Stimulated activated CD4-positive, alpha-beta T cell treated with anti-CD3 and anti-CD28 coated beads, Interleukin-15, amount 100 ng/mL, for 24 hours (primary cell): ENCODE measurements at regions not wholly inside any gene's neighbourhood (a gene's known extent, or its start where the extent isn't known, plus 50 kb on each side); places are given as distances from the start of the nearest gene placed in this dataset.
"Not testable (repeated sequence)": the region's sequence is repeated elsewhere in the genome, so short reads cannot be mapped to it uniquely, and the experiment has no call there.

Experiments
- DNase-seq: peaks from one replicate; pipeline ENCODE4 v3.0.0-alpha.2; 2020

DNA sequence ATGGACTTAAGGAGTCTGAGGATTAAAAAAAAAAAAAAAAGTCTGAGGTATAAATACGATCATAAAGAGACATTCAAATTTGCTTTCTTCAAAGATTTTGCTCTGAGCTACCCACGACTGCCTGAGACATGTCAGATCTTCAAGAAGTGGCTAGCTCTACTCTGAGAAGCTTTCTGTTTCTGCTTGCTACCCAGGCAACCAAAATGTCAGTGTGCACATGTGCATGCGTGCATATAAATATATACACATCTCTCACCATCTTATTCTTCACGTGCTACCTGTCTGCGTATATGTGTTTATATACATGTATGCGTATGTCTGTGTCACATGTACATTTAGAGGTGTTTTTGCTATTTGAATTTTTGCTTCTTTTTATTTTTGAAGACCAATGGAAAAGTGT, 299.6 kb upstream of the STXBP5 start:
- DNase-seq: no peak

DNA sequence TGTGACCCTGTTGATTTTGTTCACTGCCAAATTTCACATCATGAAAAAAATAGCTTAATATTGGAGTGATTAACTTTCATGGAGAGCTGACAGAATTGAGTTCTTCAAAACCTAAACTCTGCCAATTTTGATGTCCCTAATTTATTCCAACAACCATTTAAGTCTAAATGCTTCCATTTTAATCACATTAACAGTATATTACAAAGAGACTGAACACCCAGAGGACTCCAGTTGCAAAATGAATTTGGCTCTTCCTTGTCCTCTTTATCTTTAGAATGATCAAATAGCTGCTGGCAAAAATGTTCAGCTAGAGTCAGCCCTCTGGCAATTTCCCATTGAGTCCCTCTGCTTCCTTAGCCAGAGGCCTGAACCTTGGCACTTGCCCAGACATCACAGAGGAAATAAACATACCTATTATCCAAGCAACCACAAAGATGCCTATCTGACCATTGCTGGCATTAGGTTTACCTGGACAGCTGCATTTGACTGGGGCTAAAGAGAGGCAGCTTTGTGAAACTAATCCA, 299.0 kb upstream of the STXBP5 start:
- no peak for DNase-seq

DNA sequence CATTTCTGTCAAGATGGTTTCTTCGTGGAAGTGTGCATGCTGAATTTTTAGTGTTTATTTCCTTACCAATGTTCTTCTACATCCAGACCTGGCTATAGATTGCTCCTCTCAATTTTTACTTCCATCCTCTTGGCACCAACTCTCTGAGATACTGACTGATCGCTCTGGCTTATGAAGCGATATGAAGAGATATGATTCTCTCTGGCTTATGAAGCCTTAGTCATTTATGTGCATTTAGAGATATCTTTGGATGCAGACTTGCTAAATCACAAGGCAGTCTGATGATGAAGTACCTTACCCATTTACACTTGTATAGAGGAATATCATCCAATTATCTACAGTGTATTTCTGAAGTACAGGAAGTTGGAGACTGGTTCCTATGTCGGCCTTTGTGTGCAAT, 295.4 kb upstream of the STXBP5 start:
- DNase-seq: no peak

DNA sequence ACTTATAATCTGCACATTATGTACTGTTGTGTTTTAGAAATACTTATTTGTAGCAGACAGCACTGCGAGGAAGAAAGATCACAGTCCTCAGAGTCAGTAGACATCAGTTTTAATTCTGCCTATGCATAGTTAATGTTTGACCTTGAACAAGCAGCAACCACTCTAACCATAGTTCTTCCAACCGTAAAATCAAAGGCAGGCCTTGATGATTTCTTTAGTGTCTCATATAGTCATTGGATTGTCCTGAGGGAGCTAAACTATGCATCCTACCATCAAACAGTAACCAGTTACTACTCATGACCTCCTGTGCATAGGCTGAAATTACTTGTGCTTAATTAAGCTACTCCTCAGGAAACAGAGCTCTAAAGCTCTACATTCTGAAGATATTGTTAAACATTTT, 294.8 kb upstream of the STXBP5 start:
- DNase-seq: no peak

DNA sequence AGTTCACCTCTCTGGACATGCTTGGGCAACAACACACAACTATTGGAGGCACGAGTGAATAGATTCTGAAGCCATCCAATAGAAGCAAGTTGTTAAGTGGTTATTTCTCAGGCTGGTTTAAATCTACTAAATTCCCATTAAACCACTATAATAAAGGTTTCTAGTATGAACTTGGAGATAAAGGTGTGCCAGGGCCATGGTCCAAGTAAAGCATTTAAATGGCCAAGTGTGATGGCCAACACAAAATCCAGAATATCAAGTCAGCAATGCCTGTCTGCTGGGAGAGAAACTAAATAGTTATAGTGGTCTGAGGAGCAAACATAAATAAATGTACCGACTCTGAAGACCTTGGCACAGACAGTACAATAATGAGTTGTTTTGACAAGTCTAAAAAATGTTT, 294.3 kb upstream of the STXBP5 start:
- DNase-seq: no peak

DNA sequence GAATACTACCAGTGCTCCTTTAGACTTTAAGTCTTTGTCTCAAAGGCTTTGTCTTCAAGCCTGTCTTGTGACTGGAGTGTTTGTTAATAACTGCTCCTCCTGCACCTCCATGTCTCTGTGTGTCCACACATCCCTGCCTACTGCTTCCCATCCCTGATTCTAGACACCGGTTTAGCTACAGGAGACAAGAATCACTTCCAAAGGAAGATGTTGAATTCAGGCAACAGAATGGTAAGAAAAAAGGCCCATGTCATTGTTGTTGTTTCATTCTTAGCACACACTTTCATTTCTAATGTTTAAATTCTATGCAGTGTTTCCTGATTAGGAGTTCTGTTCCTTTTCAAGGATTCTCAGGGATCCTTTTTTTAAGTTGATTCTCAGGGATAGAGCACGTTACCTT, 293.6 kb upstream of the STXBP5 start:
- DNase-seq: no peak

DNA sequence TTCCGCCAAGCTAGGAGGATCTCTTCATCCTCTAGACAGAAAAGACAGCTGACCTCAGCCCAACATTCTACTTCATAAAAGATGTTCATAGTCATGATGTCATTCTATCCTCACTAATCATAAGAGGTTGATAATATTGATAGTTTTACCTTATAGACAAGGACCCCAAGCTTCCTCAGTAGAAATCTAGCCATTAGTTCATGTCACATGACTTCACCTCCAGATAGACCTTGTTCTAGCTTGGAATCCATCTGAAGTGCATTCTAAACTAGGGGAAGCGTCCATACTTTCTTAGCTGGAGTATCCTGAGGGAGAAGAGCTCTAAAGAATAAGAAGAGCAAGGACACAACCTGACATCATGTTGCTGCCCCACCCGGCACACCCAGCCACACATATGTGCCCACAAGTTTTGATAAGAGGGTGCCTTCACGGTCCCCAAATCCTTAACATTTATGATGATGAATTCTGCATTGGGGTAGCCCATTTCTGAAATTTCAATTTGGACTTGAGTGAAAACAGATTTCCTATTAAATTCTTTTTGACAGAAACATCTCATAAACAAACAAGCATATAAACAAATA, 292.5 kb upstream of the STXBP5 start:
- DNase-seq: no peak

DNA sequence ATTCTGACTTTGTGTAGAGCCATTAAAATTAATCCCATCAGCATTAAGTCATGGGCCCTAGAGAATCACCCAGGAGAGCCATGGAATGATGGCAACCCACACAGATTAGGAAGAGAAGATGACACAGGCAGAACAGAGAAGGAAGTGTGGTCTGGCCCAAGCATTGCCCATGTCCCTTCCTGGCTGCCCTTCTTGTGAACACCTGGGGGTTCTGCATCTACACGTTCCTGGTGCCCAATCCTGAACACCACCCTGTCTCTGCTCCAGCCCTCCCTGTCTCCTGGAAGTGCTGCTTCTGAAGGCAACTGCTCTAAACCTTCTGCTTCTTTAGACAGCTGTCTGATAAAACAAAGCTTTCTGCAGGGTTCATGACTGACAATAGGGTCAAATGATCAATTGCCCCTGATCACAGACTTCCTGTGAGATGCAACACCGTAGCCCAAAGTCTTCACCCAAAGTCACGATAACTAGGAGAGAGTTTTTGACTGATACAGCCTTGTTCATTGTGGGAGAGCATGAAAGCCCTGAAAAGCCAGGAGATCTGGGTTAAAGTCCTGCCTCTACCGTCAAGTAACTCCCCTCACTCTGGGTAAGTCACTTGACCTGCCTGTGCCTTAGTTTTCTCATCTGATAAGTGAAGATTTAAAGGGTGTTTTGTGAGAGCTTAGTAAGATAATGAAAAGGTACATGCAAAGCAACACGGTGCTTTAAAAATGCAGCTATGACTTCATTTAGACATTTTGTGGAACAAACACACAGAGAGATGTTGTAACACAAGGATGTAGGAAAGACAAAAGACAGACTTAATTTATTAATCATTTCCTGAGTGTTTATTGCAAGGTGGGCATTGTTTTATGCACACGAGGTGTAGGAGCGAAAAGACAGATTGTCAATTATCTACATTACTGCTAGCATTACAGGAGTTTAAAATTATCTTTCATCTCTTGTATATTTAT, 291.2 kb upstream of the STXBP5 start:
- DNase-seq: no peak

DNA sequence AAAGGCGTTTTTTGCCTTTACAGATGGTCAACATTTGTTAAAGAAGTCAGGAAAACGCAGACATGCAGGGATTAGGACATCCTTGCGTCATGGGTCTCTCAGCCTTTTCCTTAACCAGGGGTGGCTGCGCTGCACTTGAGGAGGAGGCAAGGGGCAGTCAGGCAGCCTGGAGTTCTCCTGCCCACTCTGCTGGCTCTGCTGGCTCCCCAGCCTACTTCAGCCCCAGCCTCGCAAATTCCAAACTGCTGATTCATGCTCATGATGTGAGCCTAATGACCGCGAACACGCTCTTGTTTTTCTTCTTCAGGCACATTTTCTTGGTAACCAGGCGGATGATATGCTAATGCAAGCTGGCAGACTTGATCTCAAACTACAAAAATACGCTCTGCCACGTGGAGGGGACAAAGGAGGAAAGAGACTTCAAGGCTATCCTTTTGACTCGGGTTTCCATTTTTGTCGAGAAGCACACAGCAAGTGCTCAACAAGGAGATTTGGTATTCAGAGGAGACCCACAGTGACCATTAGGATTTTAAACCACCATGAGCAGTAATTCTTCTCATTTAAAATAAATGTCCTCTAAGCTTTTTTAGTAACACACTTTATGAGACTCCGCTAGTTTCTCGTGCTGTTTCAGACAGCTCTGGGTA, 290.3 kb upstream of the STXBP5 start:
- peak; percentile 18 for DNase-seq

DNA sequence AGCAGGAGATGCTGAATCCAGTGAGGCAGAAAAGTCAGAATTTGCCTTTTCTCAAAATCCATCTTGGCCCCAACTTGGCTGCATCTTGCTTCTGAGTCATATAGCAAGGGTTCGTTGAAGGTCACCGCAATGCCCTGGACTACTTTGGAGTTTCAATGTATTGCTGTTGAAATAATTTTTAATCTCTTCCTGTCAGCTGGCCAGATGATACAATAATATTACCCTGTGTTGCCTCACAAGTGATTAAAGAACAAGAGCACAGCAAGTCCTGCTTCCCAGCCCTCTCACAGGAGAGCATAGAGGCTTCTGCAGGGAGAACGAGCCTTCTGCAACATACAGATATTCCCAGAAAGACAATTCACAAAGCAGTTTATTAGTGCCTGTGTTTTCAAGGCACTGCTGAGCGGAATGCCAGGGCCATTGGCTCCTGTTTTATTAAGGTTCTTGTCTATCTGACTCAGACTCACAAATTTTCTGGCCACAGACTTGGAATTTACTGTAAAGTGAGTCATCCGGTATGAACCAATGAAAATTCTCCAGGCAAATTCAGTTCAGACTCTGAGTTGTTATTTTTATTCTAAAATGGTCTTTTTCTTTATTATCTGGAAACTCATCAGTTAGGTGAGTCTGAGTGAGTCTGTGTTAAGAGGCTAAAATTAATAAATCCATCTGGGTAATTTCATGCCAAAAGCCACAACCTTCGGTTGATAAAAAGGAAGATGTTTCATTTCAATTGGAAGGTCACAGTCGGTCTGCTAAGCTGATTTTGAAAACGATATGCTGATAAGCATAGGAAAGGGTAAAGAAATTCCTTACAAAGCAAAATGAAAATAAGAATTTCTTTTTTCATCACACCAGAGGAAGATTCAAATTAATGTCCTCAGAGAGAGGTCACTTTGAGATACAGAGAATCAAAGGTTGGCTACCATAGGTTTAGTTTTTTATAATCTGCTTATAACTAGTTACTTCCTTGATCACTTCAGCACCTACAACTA, 289.4 kb upstream of the STXBP5 start:
- no peak for DNase-seq

DNA sequence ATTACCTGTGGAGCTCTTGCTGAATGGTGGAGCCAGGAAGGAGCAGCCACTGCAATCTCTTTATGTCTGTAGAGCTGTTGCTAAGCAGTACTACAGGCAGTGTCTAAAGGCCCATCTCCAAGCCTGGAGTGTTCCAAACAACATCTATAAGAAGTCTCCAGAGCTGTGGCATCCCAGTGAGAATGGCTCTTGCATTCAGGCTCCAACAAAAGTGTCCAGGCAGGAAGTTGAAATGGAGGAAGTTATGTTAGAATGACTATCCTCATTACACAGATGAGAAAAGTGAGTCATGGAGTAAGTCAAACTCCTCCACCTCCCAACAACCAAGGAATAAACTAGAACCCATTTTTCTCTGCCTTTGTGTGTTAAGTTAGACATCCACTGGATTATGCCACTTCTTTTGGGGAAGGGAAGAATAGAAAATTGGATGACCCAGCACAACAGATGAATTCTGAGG, 288.5 kb upstream of the STXBP5 start:
- no peak for DNase-seq

DNA sequence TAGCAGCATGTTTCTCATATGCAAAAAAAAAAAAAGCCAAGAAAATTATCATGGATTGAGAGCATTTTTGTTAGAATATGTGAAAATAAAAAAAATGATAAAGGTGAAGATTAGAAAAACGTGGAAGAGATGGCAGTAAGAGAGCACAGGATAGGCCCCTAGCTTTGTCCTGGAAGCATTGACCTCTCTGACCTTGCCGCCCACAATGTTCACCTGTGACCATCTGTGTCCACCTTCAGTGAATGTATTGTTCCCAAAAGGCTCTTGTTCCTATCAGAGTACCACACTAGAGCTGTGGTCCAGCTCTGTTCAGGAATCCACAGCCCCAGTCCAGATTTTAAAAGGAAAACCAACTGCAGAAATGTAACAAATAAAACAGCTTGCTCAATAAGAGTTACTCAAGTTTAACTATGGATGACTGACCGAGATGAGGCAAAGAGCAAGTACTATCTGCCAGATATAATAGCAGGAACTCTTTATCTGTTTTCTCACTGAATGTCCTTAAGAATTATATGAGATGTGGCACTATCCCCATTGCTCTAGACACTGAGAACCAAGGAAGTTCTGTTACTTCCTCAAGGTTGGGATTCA, 287.7 kb upstream of the STXBP5 start:
- no peak for DNase-seq

DNA sequence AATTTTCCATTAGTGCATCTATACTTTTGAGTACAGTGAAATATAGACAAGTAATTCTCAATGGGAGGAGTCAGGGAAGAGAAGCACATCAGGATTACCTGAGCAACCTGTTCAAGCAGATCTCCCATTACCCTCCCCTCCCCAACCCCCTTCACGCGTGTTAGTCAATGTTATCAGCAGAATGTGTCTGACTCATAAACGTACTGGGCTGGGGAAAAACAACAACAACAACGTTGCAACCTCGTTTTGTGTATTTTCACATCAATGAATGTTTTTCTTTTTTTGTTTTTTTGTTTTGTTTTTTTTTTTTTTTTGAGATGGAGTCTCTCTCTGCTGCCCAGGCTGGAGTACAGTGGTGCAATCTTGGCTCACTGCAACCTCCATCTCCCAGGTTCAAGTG, 287.0 kb upstream of the STXBP5 start:
- no peak for DNase-seq

DNA sequence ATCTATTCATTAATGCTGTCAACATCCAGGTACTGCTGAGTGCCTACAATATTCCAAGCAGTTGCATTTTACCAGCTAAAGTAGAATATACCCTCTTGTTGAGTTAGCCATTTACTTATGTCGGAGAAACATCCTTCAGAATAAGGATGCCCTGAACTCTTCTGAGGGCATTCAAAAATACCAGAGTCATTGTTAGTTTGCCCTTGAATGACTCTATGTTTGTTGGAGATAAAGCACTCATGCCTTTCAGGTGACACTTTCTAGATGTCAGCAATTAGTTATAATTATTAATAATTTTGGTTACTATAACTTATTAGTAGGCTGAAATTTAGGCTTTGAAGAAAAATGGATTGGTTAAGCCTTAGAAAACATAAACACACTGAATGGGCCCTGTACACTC, 286.2 kb upstream of the STXBP5 start:
- DNase-seq: no peak

DNA sequence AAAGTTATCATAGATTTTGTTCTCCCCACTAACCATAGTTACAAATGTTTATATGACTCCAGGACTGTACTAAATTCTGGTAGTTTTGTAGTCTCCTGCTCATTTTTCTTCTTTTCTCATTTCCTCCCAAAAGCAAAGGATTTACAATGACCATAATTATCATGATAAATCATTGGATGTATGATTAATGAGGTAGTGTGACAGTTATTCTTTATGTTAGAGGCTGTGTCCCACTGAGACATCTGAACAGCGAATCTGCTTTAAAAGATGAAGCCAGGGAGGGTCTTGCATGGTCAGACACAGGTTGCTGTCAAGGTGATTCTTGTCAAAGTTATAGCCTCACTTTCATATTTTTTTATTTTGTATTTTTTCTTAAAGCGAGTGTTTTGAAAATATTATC, 285.2 kb upstream of the STXBP5 start:
- DNase-seq: no peak

DNA sequence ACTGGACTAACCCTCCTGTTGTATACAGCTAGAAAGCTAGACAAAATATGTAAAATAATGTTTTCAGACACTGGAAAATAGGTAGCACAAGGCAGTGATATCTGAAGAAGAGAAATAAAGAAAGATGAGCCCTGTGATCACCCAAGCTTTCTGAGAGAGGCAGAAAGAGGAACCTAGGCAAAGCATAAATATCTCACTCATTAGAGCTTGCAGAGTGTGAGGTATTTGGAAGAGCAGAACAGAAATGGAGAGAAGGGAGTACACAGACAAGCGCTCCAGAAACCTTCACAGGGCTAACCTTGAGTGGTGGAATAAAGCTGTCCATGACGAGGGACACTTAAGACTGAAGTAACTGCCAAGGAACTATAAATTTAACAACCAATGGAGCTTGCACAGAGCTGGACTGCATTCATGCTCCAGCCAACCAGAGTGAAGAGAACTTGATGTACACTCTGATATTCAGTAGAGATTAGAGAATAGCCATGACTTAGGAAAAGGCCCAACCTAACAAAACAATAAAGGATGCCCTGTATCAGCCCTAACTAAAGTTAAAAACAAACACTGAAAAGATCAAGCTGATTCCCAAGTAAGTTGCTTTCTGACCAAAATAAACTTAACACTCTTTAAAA, 280.9 kb upstream of the STXBP5 start:
- DNase-seq: no peak

DNA sequence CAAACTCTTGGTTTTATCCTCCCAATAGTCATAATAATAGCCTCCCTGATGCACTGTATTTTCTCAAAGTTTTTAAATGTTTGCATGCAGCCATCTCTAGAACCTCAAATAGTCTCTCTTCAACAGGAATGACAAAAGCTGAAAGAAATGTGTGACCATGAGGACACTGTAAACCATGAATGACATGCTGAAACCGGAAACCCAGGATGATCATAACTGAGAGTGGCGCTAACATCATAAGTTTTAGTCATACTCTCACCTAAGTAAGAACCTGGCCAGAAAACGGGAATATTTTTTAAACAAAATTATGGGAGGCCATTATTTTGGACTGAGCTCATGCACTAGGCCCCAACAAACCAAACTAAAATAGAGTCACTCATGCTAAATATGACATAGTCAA, 278.4 kb upstream of the STXBP5 start:
- no peak for DNase-seq

DNA sequence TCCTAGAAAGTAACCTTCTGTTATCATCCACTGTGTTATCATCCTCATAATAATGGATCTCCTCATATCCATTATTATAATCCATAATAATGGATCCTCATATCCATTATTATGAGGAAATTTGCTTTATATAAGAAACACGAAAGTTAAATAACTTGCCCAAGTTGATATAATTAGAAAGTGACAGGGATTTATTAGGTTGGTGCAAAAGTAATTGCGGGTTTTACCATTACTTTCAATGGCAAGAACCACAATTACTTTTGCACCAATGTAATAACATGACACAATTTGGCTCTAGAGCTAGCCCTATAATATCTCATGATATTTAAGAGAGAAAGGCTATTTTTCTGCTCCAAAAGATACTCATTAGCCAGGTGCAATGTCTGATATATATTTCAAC, 275.7 kb upstream of the STXBP5 start:
- DNase-seq: no peak

DNA sequence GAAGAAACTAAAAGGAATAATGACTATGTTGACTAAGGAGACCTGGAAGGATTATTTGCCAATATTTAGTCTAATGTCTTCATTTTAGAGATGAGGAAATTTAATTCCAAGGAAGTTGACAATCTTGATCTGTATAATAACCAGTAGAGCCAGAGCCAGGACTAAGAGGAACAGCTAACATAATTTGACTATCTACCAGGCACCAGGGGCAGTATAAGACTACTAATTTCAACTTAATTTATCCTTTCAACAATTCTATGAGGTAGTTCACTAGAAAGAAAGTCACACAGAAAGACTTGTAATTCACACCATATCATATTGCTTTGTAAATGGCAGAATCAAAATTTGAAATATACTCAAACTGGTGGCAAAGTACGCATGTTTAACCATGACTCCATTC, 273.0 kb upstream of the STXBP5 start:
- no peak for DNase-seq

DNA sequence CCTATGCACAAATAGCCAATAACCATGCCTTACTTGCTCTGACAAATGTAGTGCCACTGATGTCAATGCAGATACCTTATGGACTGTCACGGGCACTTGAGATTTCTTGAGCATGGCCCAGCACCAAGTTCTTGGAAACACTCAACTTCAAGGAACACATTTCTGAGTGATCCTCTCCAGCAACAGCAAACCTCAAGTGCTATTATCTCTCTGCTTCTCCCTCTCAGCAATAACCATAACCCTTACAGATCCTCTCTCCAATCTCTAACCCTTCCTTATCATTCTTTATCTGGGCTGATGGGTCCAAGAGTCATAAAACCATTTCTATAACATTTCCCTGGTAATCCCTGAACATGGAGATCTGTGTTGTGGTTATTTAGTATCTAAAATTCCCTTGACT, 266.9 kb upstream of the STXBP5 start:
- no peak for DNase-seq

DNA sequence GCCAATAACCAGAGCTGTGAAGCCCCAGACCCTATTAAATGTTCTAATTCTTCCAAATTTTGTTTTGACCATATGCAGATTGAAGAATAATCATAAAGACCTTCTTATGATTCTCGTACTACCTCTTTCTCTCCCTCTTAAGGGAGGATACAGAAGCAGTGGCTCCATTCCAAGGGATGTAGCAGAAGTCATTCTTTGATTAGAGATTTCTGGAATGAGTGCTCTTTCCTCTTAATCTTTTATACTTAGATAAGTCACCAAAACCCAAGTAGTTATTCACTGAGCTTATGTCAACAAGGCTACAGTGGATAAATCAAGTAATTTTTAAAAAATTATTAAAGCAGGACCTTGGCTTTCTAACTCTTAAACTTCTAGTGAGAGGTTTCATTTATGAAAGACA, 266.0 kb upstream of the STXBP5 start:
- DNase-seq: no peak

DNA sequence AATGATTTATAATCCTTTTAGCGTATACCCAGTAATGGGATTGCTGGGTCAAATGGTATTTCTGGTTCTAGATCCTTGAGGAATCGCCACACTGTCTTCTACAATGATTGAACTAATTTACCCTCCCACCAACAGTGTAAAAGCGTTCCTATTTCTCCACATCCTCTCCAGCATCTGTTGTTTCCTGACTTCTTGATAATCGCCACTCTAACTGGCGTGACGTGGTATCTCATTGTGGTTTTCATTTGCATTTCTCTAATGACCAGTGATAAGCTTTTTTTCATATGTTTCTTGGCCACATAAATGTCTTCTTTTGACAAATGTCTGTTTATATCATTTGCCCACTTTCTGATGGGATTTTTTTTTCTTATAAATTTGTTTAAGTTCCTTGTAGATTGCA, 264.8 kb upstream of the STXBP5 start:
- DNase-seq: not testable (repeated sequence)
